COLO668 (cell line): ENCODE measurements at regions not wholly inside any gene's neighbourhood (a gene's known extent, or its start where the extent isn't known, plus 50 kb on each side); places are given as distances from the start of the nearest gene placed in this dataset.
"Not testable (repeated sequence)": the region's sequence is repeated elsewhere in the genome, so short reads cannot be mapped to it uniquely, and the experiment has no call there.

Experiments
- DNase-seq: peaks from one replicate; lab custom pipeline; 2025; ENCODE audit not compliant: unreplicated experiment; lab: John Stamatoyannopoulos, UW

- no peak for DNase-seq
These were observed 65.6 kb upstream of the MAML3 start for GRCh38 chr4:140219567-140219966.

GRCh38 chr4:140219070-140219469, 65.1 kb upstream of the MAML3 start:
- DNase-seq, result not testable (repeated sequence)

DNA sequence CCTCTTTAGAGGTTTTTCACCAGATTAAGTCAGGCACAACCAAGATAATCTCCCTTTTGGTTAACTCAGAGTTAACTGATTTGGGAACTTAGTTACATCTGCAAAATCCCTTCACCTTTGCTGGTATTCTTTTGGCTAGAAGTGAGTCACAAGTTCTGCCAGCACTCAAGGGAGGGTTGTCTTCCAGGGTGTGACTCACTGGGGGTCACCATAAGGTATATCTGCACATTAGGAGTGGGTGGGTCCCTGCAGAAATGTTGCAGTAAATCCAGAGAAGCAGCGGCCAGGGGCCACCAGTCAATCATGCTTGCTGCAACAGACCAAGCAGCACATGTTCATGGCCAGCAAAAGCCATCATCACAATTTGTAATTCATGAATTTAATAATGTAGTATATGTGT, 59.8 kb upstream of the MAML3 start:
- no peak for DNase-seq

DNA sequence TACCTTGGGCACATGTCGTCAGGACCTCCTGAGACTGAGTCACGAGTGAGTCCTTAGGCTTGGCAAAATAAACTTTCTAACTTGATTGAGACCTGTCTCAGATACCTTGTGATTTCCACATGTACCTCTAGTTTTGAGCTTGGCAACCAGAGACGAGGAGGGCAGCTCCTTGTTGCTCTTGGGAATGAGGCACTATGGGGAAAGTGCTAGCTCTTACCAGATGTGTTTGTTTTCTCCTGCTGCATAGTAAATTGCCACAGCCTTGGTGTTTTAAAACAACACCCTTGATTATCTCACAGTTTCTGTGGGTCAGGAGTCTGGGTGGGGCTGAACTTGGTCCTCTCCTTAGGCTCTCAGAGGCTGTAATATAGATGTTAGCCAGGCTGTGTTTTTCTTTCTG, 59.1 kb upstream of the MAML3 start:
- DNase-seq, result no peak

- DNase-seq, result no peak
These were observed 58.7 kb upstream of the MAML3 start for GRCh38 chr4:140212646-140213045.

- DNase-seq, result no peak
These were observed 58.2 kb upstream of the MAML3 start for GRCh38 chr4:140212194-140212593.

- no peak for DNase-seq
These were observed 57.7 kb upstream of the MAML3 start for GRCh38 chr4:140211693-140212092.

DNA sequence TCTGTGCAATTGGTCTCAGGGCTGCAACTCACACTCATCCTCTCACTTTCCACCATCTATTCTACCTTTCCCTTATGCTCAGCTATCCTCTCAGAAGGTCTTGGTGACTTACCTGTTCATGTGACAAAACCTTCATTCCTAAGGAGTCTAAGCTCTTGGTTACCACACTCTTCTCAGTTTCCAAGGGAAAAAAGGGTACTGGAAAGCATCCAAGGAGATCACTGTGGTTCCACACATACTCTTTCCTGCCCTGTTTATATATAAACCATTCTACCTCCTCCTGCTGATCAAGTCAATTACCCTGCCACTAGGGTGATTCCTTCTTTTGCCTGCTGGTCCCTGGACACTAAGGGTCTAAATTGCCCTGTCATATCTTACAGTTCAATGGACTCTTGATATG, 57.2 kb upstream of the MAML3 start:
- DNase-seq, result no peak

DNA sequence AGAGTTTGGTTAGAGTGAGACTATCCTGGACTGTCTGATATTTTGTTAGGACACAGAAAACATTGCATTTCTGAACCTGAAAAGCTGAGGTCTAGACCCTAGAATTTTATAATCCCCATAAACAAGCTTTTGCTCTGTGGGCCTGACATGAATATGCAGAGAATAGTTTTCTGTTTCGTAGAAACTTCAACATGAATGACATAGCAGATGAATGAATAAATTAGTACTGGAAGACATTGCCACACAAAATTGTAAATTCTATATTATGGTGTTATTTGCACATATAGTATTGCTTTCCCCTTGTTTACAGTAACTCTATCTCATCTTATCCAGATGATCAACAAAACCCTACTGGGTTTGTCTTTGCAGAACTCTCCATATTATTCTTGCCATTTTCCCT, 54.9 kb upstream of the MAML3 start:
- DNase-seq, result no peak
